HEK293 (cell line): ENCODE measurements at regions not wholly inside any gene's neighbourhood (a gene's known extent, or its start where the extent isn't known, plus 50 kb on each side); places are given as distances from the start of the nearest gene placed in this dataset.

Experiments used
- CTCF ChIA-PET: fragments of 350-600 bp; formaldehyde crosslinking; extraction: SDS; loops from one replicate; lab custom pipeline; 2021; ENCODE audit warnings: antibody characterized with exemption; lab: Yijun Ruan, JAX
- POLR2A ChIA-PET: fragments of 300-600 bp; formaldehyde crosslinking; extraction: SDS; loops from one replicate; lab custom pipeline; 2020; ENCODE audit warnings: antibody characterized with exemption, inconsistent platforms; lab: Yijun Ruan, JAX
- H3K27ac ChIP-seq: fragments of 200-500 bp; sonication (Bioruptor generic); 2 replicates; pipeline ENCODE4 v1.5.1; 2014; ENCODE audit warnings: low read depth, low read length, control low read depth, inconsistent platforms; ENCODE audit errors: extremely low read depth
- H3K36me3 ChIP-seq, 2 experiments: fragments of 200-500 bp in 1 of 2; sonication (Bioruptor generic) in 1 of 2; 1 replicate in 1 of 2; 2 replicates in 1 of 2; pipeline ENCODE4 v1.5.1; 2014 to 2017; ENCODE audit warnings: inconsistent platforms in 2 of 2, low read length in 2 of 2; ENCODE audit not compliant: control insufficient read depth in 2 of 2, insufficient read depth in 1 of 2
- H3K4me1 ChIP-seq: fragments of 200-500 bp; sonication (Bioruptor generic); 2 replicates; pipeline ENCODE4 v1.5.1; 2014; ENCODE audit warnings: mild to moderate bottlenecking, low read length, inconsistent platforms; ENCODE audit not compliant: control insufficient read depth, insufficient read depth
- H3K4me3 ChIP-seq: 2 replicates; pipeline ENCODE4 v1.5.1; 2011; ENCODE audit warnings: low read depth, mild to moderate bottlenecking, control low read depth, low read length, moderate library complexity
- H3K9me3 ChIP-seq: fragments of 200-500 bp; sonication (Bioruptor generic); 2 replicates; pipeline ENCODE4 v1.5.1; 2014; ENCODE audit warnings: low read depth, low read length, inconsistent platforms; ENCODE audit not compliant: control insufficient read depth, insufficient read depth
- GFI1B ChIP-seq: fragments of 450-650 bp; formaldehyde crosslinking; IDR thresholded peaks from 2 replicates; pipeline ENCODE4 v1.5.1; 2016; ENCODE audit warnings: missing biosample characterization, missing genetic modification characterization
- GLIS1 ChIP-seq: fragments of 450-650 bp; formaldehyde crosslinking; IDR thresholded peaks from 2 replicates; pipeline ENCODE4 v1.5.1; 2016; ENCODE audit warnings: missing biosample characterization, missing genetic modification characterization
- IKZF3 ChIP-seq: fragments of 450-650 bp; IDR thresholded peaks from 2 replicates; pipeline ENCODE4 v1.5.0; 2018; ENCODE audit warnings: missing biosample characterization, mild to moderate bottlenecking, missing genetic modification characterization, moderate library complexity
- KLF1 ChIP-seq: fragments of 450-650 bp; formaldehyde crosslinking; IDR thresholded peaks from 2 replicates; pipeline ENCODE4 v1.5.1; 2016; ENCODE audit warnings: missing biosample characterization, missing genetic modification characterization
- ZBTB17 ChIP-seq: fragments of 450-650 bp; formaldehyde crosslinking; IDR thresholded peaks from 2 replicates; pipeline ENCODE4 v1.5.1; 2016; ENCODE audit warnings: missing biosample characterization, missing genetic modification characterization
- ZFP69B ChIP-seq: fragments of 450-650 bp; formaldehyde crosslinking; IDR thresholded peaks from 2 replicates; pipeline ENCODE4 v1.5.1; 2016; ENCODE audit warnings: missing biosample characterization, missing genetic modification characterization
- ZNF10 ChIP-seq: fragments of 450-650 bp; formaldehyde crosslinking; IDR thresholded peaks from 2 replicates; pipeline ENCODE4 v1.5.1; 2017; ENCODE audit warnings: missing biosample characterization, missing genetic modification characterization
- ZNF335 ChIP-seq: fragments of 450-650 bp; formaldehyde crosslinking; conservative IDR thresholded peaks from 2 replicates; pipeline ENCODE4 v1.5.1; 2016; ENCODE audit warnings: missing biosample characterization, missing genetic modification characterization
- ZNF354C ChIP-seq: fragments of 450-650 bp; formaldehyde crosslinking; IDR thresholded peaks from 2 replicates; pipeline ENCODE4 v1.5.1; 2016; ENCODE audit warnings: missing biosample characterization, missing genetic modification characterization, low read depth, borderline replicate concordance
- ZNF473 ChIP-seq: fragments of 450-650 bp; formaldehyde crosslinking; IDR thresholded peaks from 2 replicates; pipeline ENCODE4 v1.5.1; 2017; ENCODE audit warnings: missing biosample characterization, missing genetic modification characterization
- ZNF785 ChIP-seq: fragments of 450-650 bp; formaldehyde crosslinking; IDR thresholded peaks from 2 replicates; pipeline ENCODE4 v1.5.1; 2016; ENCODE audit warnings: missing biosample characterization, missing genetic modification characterization
- ZSCAN23 ChIP-seq: fragments of 450-650 bp; formaldehyde crosslinking; IDR thresholded peaks from 2 replicates; pipeline ENCODE4 v1.5.1; 2016; ENCODE audit warnings: missing biosample characterization, missing genetic modification characterization
- TF ChIP-seq, protein P1 (sequence below): fragments of 450-650 bp; formaldehyde crosslinking; IDR thresholded peaks from 2 replicates; pipeline ENCODE4 v1.5.1; 2017; ENCODE audit warnings: missing biosample characterization, missing genetic modification characterization
- TF ChIP-seq, protein P2 (sequence below): fragments of 450-650 bp; formaldehyde crosslinking; IDR thresholded peaks from 2 replicates; pipeline ENCODE4 v1.5.1; 2017; ENCODE audit warnings: missing biosample characterization, missing genetic modification characterization
- TF ChIP-seq, protein P3 (sequence below): fragments of 450-650 bp; formaldehyde crosslinking; IDR thresholded peaks from 2 replicates; pipeline ENCODE4 v1.5.1; 2016; ENCODE audit warnings: missing biosample characterization, missing genetic modification characterization
- TF ChIP-seq, protein P4 (sequence below): fragments of 450-650 bp; formaldehyde crosslinking; IDR thresholded peaks from 2 replicates; pipeline ENCODE4 v1.5.1; 2016; ENCODE audit warnings: missing biosample characterization, missing genetic modification characterization
- TF ChIP-seq, protein P5 (sequence below): fragments of 450-650 bp; formaldehyde crosslinking; IDR thresholded peaks from 2 replicates; pipeline ENCODE4 v1.5.1; 2017; ENCODE audit warnings: missing biosample characterization, missing genetic modification characterization

DNA sequence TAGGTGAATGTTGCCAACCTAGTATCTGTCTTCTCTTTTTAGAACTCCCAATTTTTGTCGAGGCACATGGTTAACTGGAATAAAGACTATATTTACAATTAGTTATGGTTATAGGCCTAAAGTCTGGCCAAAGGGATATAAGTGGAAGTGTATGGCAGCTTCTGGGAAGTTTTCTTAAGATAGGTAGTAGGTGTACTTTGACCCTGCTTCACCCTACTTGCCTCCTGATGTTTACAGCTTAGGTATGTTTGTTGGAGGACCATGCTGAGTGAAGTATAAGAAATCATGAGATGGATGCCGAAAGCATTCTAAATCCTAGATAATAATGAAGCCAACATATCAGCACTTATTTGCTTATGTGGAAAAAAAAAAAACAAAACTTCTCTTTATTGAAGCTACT, 272.1 kb downstream of the S1PR1 start:
- no peaks in the 10 kb centered on the region for H3K9me3 ChIP-seq
- no peaks in the 10 kb centered on the region for H3K4me1 ChIP-seq
- no peaks in the 10 kb centered on the region for H3K36me3 ChIP-seq
- no peak overlapping the region for H3K4me3 ChIP-seq
- CTCF ChIA-PET: interaction anchor here (0.9 to 2.1 kb wide), 2 partner anchors 34 to 221 kb away, joined by 3 to 8 read pairs; no protein-coding TSS in a partner anchor
- no peak for TF ChIP-seq KLF1
- no peak for TF ChIP-seq ZNF473
- no peak for TF ChIP-seq GFI1B (tag by site-specific recombination)
- TF ChIP-seq, protein P1, sequence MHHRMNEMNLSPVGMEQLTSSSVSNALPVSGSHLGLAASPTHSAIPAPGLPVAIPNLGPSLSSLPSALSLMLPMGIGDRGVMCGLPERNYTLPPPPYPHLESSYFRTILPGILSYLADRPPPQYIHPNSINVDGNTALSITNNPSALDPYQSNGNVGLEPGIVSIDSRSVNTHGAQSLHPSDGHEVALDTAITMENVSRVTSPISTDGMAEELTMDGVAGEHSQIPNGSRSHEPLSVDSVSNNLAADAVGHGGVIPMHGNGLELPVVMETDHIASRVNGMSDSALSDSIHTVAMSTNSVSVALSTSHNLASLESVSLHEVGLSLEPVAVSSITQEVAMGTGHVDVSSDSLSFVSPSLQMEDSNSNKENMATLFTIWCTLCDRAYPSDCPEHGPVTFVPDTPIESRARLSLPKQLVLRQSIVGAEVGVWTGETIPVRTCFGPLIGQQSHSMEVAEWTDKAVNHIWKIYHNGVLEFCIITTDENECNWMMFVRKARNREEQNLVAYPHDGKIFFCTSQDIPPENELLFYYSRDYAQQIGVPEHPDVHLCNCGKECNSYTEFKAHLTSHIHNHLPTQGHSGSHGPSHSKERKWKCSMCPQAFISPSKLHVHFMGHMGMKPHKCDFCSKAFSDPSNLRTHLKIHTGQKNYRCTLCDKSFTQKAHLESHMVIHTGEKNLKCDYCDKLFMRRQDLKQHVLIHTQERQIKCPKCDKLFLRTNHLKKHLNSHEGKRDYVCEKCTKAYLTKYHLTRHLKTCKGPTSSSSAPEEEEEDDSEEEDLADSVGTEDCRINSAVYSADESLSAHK (tag by site-specific recombination): no peak
- TF ChIP-seq ZNF10 (tag by site-specific recombination): no peak
- no peak for TF ChIP-seq ZNF335
- TF ChIP-seq, protein P2, sequence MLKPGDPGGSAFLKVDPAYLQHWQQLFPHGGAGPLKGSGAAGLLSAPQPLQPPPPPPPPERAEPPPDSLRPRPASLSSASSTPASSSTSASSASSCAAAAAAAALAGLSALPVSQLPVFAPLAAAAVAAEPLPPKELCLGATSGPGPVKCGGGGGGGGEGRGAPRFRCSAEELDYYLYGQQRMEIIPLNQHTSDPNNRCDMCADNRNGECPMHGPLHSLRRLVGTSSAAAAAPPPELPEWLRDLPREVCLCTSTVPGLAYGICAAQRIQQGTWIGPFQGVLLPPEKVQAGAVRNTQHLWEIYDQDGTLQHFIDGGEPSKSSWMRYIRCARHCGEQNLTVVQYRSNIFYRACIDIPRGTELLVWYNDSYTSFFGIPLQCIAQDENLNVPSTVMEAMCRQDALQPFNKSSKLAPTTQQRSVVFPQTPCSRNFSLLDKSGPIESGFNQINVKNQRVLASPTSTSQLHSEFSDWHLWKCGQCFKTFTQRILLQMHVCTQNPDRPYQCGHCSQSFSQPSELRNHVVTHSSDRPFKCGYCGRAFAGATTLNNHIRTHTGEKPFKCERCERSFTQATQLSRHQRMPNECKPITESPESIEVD: no peak
- TF ChIP-seq, all 188 proteins: peak for 0
- H3K27ac ChIP-seq: no peak overlapping the region
- POLR2A ChIA-PET: no interaction called here

DNA sequence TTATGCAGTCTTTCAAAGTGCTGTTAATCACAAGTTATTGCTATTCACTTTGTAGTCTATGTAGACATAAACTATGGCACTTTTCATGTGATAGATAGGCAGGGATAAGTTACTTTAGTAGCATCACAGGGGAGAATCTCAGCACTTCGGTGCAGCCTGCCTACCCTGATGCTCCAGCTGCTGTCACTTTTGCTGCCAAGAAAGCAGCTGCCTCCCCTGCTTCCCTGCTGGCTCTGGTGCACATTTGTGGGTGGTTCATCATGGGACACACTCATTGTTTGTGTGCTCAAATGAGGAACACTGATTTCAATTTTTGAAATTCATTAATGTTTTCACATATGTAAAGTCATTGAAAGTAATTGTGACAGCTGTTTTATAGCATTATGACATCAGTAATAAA, 272.6 kb downstream of the S1PR1 start:
- Histone ChIP-seq H3K4me3 (no peak overlapping the region), H3K4me1 (no peaks in the 10 kb centered on the region), H3K36me3 (no peaks in the 10 kb centered on the region), H3K9me3 (no peaks in the 10 kb centered on the region), H3K27ac (no peak overlapping the region)
- ChIA-PET POLR2A (no interaction called here), CTCF (interaction anchor here (0.9 to 2.1 kb wide), 2 partner anchors 35 to 221 kb away, joined by 3 to 8 read pairs; no protein-coding TSS in a partner anchor)
- TF ChIP-seq IKZF3 (tag by site-specific recombination) (no peak), ZFP69B (tag by site-specific recombination) (no peak), ZBTB17 (tag by site-specific recombination) (no peak), ZSCAN23 (tag by site-specific recombination) (no peak), ZNF354C (tag by site-specific recombination) (no peak), ZNF785 (tag by site-specific recombination) (no peak), GLIS1 (no peak)
- TF ChIP-seq, protein P3, sequence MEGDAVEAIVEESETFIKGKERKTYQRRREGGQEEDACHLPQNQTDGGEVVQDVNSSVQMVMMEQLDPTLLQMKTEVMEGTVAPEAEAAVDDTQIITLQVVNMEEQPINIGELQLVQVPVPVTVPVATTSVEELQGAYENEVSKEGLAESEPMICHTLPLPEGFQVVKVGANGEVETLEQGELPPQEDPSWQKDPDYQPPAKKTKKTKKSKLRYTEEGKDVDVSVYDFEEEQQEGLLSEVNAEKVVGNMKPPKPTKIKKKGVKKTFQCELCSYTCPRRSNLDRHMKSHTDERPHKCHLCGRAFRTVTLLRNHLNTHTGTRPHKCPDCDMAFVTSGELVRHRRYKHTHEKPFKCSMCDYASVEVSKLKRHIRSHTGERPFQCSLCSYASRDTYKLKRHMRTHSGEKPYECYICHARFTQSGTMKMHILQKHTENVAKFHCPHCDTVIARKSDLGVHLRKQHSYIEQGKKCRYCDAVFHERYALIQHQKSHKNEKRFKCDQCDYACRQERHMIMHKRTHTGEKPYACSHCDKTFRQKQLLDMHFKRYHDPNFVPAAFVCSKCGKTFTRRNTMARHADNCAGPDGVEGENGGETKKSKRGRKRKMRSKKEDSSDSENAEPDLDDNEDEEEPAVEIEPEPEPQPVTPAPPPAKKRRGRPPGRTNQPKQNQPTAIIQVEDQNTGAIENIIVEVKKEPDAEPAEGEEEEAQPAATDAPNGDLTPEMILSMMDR: no peak
- TF ChIP-seq, protein P4, sequence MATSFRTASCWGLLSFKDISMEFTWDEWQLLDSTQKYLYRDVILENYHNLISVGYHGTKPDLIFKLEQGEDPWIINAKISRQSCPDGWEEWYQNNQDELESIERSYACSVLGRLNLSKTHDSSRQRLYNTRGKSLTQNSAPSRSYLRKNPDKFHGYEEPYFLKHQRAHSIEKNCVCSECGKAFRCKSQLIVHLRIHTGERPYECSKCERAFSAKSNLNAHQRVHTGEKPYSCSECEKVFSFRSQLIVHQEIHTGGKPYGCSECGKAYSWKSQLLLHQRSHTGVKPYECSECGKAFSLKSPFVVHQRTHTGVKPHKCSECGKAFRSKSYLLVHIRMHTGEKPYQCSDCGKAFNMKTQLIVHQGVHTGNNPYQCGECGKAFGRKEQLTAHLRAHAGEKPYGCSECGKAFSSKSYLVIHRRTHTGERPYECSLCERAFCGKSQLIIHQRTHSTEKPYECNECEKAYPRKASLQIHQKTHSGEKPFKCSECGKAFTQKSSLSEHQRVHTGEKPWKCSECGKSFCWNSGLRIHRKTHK (tag by site-specific recombination): no peak
- TF ChIP-seq, protein P5, sequence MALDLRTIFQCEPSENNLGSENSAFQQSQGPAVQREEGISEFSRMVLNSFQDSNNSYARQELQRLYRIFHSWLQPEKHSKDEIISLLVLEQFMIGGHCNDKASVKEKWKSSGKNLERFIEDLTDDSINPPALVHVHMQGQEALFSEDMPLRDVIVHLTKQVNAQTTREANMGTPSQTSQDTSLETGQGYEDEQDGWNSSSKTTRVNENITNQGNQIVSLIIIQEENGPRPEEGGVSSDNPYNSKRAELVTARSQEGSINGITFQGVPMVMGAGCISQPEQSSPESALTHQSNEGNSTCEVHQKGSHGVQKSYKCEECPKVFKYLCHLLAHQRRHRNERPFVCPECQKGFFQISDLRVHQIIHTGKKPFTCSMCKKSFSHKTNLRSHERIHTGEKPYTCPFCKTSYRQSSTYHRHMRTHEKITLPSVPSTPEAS: no peak
